ENCODE measurements at regions not wholly inside any gene's neighbourhood (a gene's known extent, or its start where the extent isn't known, plus 50 kb on each side); places are given as distances from the start of the nearest gene placed in this dataset.

- no peak overlapping the region for H3K4me2 ChIP-seq (ENCODE audit: insufficient read depth, low read length)
- intact Hi-C loops (cut with micrococcal nuclease) = no loop called here
- H3K4me3 ChIP-seq (replicated peaks in 1 of 3; ENCODE audit: insufficient read depth in 1 of 3, low read depth in 1 of 3, low read length in 3 of 3) = no peak overlapping the region
- no peak overlapping the region for H3K9ac ChIP-seq (replicated peaks; ENCODE audit: extremely low read depth, insufficient read depth, low read length)
- H3K27me3 ChIP-seq (ENCODE audit: control insufficient read depth in 2 of 2, insufficient read depth in 2 of 2, low read length in 2 of 2) = no peaks in the 10 kb centered on the region
- no peak overlapping the region for H3K27ac ChIP-seq (ENCODE audit: insufficient read depth, low read depth, low read length)
- no peak for DNase-seq (ENCODE audit: low read depth, low spot score)
- H3K79me2 ChIP-seq (ENCODE audit: control insufficient read depth, insufficient read depth, low read length) = no peaks in the 10 kb centered on the region
- H4K20me1 ChIP-seq (replicated peaks; ENCODE audit: control insufficient read depth, extremely low read depth, insufficient read depth, low read length) = no peaks in the 10 kb centered on the region
- no peaks in the 10 kb centered on the region for H3K9me3 ChIP-seq (replicated peaks; ENCODE audit: control insufficient read depth, insufficient read depth, low read length)
- dilution Hi-C loops (cut with MboI; ENCODE audit: extremely low pct_ligation_motif_present, low sequenced_read_pairs) = no loop called here
- no peaks in the 10 kb centered on the region for H3K36me3 ChIP-seq (ENCODE audit: control insufficient read depth in 2 of 2, extremely low read depth in 1 of 2, insufficient read depth in 2 of 2, low read length in 2 of 2)
- no peaks in the 10 kb centered on the region for H3K9me1 ChIP-seq (replicated peaks; ENCODE audit: control insufficient read depth, extremely low read depth, insufficient read depth, low read length)
- CTCF ChIA-PET = no interaction called here
- TF ChIP-seq POLR2A (IDR thresholded peaks at IDR 0.05; ENCODE audit: low read depth, low read length) (no peak), POLR2AphosphoS5 (IDR thresholded peaks at IDR 0.05; ENCODE audit: insufficient read depth, low read depth, low read length) (no peak), GATA2 (IDR thresholded peaks at IDR 0.05; ENCODE audit: insufficient read depth, insufficient read length, low read depth, low read length) (no peak)
- TF ChIP-seq, protein P1, sequence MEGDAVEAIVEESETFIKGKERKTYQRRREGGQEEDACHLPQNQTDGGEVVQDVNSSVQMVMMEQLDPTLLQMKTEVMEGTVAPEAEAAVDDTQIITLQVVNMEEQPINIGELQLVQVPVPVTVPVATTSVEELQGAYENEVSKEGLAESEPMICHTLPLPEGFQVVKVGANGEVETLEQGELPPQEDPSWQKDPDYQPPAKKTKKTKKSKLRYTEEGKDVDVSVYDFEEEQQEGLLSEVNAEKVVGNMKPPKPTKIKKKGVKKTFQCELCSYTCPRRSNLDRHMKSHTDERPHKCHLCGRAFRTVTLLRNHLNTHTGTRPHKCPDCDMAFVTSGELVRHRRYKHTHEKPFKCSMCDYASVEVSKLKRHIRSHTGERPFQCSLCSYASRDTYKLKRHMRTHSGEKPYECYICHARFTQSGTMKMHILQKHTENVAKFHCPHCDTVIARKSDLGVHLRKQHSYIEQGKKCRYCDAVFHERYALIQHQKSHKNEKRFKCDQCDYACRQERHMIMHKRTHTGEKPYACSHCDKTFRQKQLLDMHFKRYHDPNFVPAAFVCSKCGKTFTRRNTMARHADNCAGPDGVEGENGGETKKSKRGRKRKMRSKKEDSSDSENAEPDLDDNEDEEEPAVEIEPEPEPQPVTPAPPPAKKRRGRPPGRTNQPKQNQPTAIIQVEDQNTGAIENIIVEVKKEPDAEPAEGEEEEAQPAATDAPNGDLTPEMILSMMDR (IDR thresholded peaks at IDR 0.05; ENCODE audit: extremely low read depth in 1 of 2, insufficient read depth in 1 of 2, low read depth in 1 of 2, low read length in 2 of 2) = no peak
- TF ChIP-seq, protein P2, sequence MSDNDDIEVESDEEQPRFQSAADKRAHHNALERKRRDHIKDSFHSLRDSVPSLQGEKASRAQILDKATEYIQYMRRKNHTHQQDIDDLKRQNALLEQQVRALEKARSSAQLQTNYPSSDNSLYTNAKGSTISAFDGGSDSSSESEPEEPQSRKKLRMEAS (IDR thresholded peaks at IDR 0.05; ENCODE audit: insufficient read depth, insufficient read length) = no peak
- BruUV-seq (replicated peaks) = no TSS peak
- POLR2A ChIA-PET = no interaction called here
- H2AFZ ChIP-seq (ENCODE audit: low read depth, low read length) = no peak overlapping the region
- FAIRE-seq = no peak
- no peaks in the 10 kb centered on the region for H3K4me1 ChIP-seq (ENCODE audit: control insufficient read depth, extremely low read depth, insufficient read depth, low read length)
Observed at GRCh38 chr5:154559398-154560276, 81.6 kb upstream of the HAND1 start.

Measured in endothelial cell of umbilical vein (primary cell).